ENCODE measurements at regions not wholly inside any gene's neighbourhood (a gene's known extent, or its start where the extent isn't known, plus 50 kb on each side); places are given as distances from the start of the nearest gene placed in this dataset.

- TF ChIP-seq POLR2A (IDR thresholded peaks at IDR 0.05): no peak
- no peak for TF ChIP-seq CTCF (IDR thresholded peaks at IDR 0.05)
These were observed 393.0 kb upstream of the KIRREL3 start for GRCh38 chr11:127393460-127393997.

Data from body of pancreas (tissue), 4 donors.